Suppressor macrophage treated with lipopolysaccharide for 1 hour (primary cell): ENCODE measurements at regions not wholly inside any gene's neighbourhood (a gene's known extent, or its start where the extent isn't known, plus 50 kb on each side); places are given as distances from the start of the nearest gene placed in this dataset.
"Not testable (repeated sequence)": the region's sequence is repeated elsewhere in the genome, so short reads cannot be mapped to it uniquely, and the experiment has no call there.

Experiments
- DNase-seq, 3 donors: peaks; one replicate each; pipeline ENCODE4 v3.0.0-alpha.2; 2020 to 2022

- no peak for DNase-seq
Measured at GRCh38 chr3:11739706-11740105, 96.0 kb upstream of the VGLL4 start.

DNA sequence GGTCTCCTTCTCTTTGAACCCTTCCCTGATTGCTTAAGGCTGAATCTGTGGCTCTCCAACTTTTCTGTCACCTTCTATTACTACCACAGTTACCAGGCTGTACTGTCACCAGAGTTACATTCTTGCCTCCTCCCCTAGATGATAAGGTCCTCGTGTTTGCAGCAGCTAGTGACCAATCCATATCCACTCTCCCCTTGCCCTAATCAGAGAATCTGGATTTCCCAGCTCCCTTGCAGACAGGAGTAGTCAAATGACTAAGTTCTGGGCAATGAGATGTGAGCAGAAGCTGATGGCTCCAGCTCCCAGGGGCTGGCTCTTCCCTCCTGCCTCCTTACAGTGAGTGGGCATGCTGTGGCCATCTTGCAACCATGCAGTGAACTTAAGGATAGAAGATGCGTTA is 95.4 kb upstream of the VGLL4 start:
- DNase-seq: no peak

- DNase-seq: no peak
Measured at GRCh38 chr3:11737742-11738141, 94.0 kb upstream of the VGLL4 start.

GRCh38 chr3:11736136-11736833 is 92.6 kb upstream of the VGLL4 start:
- DNase-seq: no peak

GRCh38 chr3:11735638-11736037 is 91.9 kb upstream of the VGLL4 start:
- no peak for DNase-seq

GRCh38 chr3:11735111-11735510 is 91.4 kb upstream of the VGLL4 start:
- DNase-seq: not testable (repeated sequence)

DNA sequence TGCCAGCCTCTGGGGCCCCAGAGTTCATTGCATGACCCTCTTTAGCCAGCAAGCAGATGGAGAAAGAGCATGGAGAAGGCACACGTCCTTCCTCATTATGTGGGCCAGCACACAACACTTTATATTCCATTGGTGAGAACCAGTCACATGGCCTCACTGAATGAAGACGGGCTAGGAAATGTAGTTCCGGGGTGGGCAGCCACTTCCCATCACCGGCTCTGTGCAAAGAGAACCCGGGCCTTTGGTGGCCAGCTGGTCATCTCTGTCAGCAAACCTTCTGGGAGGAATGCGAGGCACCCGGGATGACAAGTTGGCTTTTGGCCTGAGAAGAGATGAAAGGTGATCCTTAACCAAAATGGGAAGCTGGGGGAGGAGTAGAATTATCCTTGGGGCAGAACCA is 90.2 kb upstream of the VGLL4 start:
- DNase-seq: no peak

DNA sequence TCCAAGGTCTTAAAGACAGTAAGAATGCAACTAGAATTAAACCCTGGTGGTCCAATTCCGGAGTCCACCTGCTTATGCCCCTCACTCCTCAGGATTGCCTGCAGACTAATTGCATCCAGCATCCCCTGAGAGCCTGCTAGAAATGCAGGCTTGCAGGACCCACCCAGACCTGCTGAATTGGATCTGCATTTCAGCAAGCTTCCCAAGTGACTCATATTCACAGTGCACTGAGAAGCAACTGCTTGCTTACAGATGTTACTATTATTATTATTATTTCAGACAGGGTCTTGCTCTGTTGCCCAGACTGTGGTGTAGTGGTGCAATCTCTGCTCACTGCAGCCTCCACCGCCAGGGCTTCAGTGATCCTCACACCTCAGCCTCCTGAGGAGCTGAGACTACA is 83.5 kb upstream of the VGLL4 start:
- no peak for DNase-seq

- DNase-seq: no peak
Measured at GRCh38 chr3:11726146-11726545, 82.4 kb upstream of the VGLL4 start.

GRCh38 chr3:11725340-11725641 is 81.6 kb upstream of the VGLL4 start:
- not testable (repeated sequence) for DNase-seq

- no peak for DNase-seq
Measured at GRCh38 chr3:11724615-11725339, 81.1 kb upstream of the VGLL4 start.

GRCh38 chr3:11721479-11721878 is 77.8 kb upstream of the VGLL4 start:
- DNase-seq: no peak

DNA sequence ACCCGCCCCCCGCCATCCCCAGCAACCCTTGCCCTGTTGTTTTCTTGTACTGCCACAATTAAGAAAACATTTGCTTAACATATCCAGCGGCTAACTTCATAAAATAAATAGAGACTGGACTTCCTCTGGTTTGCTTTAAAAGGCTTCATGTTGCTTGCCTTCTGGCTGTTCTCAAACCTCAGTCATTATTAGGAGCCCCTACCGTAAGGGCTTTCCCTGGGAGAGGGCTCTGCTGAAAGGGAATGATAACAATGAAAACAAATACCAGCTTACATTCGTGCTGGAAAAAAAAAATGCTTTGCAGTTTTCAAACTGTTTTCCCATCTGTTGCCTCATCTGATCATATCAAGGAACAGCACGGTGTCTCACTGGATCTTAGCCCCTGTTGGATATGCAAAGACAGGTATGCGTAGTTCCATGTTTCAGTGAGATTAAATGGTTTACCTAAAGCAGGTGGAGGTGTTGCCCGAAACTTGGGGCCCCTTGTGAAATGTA is 77.2 kb upstream of the VGLL4 start:
- DNase-seq: no peak

- DNase-seq: peak; percentile 69 to 83 (median 80)
Measured at GRCh38 chr3:11720304-11720898, 76.7 kb upstream of the VGLL4 start.

DNA sequence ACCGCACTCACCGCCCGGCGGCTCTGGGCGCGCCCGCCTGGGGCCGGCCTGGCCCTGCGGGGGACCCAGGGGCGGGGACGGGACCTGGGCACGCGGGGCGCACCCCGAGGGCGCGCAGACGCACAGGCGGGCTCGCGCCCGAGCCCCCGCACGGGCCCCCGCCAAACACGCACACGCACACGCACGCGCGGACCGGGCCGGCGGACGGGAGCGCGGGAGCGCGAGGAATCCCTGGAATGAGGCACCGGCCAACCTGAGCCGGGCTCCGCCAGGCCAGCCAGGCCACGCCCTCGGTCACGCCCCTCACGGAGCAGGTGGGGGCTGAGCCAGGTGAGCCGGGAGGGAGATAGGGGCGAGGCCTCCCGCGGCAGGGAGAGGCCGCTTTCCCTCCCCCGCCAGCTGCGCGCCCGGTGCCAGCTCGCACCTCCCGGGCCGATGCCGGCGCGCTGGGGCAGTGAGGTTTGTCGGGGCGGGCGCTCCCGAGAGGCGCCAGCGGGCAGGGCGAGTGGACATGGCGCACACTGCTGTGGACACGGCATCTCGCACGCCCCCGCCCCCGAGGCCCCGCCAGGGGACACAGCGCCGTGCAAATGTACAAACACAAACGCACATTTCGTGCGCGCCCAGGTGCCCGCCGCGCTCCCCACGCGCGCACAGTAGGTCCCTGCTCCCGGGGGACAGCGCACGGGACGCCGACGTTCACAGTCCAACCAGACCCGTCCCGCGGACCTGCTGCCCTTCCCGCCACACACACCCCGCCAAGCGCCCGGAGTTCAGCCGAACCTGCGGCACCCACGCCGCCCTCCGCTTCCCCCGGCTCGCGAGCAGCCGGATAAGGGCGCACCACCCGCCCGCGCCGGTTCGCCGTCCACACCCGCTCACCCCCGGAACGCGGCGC is 75.9 kb upstream of the VGLL4 start:
- peak; percentile 28 to 68 (median 38) for DNase-seq

- peak; percentile 64 to 71 (median 66) for DNase-seq
Measured at GRCh38 chr3:11718637-11719405, 75.1 kb upstream of the VGLL4 start.

DNA sequence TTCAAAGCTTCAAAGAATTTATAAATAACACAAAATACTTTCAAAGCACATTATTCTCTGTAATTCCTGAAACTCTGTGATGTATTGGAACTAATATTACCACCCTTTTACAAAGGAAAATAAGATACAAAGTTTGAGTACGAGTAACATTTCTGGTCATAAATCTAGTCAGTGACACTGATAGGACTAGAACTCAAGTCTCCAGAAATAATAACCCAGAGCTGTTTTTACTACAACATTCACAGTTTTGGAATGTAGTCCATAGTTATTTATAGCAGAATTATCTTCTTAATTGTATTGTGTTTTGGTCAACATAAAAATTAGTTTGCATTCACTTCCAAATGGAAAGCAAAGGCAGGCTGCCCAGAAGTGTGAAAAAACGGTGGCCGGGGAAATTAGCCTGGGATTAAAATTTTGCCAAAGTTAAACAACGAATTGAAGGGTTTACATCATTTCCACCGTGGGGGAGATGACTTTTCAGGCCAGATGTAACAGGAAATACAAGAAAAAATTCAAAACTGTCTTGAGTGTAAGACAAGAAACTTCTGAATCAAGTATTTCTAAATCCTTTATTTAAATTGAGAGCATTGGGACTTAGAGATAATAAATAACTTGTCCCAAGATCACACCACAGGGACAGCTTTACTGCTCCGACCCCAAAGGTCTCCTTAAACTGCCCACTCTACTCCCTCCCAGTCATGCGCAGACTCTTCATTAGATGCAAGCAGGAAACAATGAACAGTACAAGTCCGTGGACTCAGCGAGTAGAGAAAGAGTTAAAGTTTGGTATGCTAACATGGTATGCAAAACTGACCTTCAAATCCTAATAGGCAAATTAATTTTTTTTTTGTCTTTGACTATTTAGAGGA is 74.3 kb upstream of the VGLL4 start:
- peak in 1 of 3 donors; percentile 2 for DNase-seq

DNA sequence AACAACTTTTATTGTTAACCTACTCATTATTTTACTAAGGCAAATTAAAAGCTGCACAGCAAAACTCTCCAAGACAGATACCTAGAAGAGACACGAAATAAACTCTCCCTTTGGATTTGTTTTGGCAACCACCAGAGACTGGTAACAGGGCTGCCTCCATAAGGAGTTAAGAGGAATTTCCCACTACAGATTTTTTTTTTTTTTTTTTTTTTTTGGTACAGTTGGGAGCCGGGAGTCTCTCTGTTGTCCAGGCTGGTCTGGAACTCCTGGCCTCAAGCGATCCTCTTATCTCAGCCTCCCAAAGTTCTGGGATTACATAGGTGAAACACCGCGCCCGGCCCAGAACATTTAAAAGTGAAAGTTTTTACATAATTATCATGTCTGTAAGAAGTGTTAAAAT is 73.6 kb upstream of the VGLL4 start:
- no peak for DNase-seq

DNA sequence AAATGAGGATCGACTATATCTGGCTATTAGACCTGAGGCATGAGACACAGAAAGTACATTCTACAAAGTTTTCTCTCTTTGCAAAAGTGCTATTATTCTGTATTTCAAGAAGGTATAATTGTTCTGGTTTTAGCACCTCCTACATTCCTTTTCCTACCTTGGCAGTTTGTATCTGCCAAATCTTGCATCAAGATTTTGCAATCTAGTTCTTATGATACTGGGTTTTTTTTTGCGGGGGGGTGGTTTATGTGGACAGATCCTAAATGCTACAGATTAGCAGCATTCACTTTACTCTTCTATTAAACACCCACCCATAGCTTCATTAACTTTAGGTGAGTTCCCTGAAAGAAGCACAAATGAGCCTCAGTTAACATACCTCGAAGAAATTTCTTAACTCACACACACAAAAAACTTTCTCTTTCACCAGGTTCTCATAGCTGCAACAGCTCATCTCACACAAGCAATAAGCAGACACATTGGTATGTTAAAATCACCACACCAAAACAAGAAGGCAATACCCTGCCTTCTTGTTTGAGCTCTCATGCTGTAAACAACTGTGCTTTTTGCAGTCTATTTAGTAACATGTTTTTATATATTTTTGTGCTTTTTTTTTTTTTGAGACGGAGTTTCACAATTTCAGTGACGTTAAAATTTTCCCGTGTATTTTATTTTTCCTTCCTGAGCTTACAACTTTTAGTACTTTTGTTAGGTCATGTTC is 73.0 kb upstream of the VGLL4 start:
- no peak for DNase-seq

GRCh38 chr3:11713171-11713570 is 69.5 kb upstream of the VGLL4 start:
- DNase-seq: no peak

DNA sequence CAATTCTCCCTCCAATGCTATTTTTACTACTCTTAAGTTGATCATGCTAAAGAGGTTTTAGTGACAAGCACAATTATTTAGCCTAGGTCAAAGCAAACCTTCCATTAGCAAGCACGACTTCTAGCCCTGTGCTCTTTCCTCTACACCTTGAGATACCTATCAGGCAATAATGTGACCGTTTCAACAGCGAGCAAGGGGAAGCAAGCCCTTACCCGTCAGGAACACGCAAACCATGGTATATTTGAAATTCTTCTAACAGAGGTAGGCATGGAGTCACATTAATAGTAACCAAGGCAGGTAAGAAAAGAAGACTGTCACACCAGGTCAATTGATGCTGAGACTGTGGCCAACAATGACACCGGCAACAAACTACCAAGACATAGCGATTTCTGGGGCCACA is 68.9 kb upstream of the VGLL4 start:
- DNase-seq: no peak
